ENCODE measurements at regions not wholly inside any gene's neighbourhood (a gene's known extent, or its start where the extent isn't known, plus 50 kb on each side); places are given as distances from the start of the nearest gene placed in this dataset.

DNA sequence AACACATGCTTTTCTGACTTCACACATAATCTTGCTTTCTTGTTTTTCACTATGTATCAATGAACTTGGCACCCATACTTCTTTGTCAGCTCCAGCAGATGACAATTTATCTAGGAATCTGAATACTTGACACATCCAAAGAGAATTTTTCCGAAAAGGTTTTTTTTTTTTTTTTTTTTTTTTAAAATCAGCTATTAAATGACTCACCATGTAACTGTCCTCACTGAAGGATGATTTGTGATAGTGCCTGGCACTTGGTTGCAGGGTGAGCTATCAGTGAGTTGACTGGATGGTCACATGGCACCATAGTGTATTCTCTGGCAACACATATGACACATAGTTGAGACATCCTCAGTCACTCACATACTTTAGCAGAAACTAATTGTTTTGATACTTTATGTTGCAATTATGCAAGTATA, 133.4 kb upstream of the E2F8 start:
- TF ChIP-seq SUZ12 (IDR thresholded peaks at IDR 0.05; ENCODE audit: extremely low read depth, insufficient read depth, insufficient read length) (no peak), YY1 (IDR thresholded peaks at IDR 0.05; ENCODE audit: insufficient read depth, insufficient read length) (no peak), ZNF274 (IDR thresholded peaks at IDR 0.05; ENCODE audit: low read depth, low read length) (no peak)
- Histone ChIP-seq H3K4me3 (ENCODE audit: insufficient read length, low read depth) (no peak overlapping the region), H3K9ac (ENCODE audit: insufficient read length, low read depth) (no peak overlapping the region), H3K9me3 (ENCODE audit: insufficient read depth, low read length) (no peaks in the 10 kb centered on the region), H3K27me3 (ENCODE audit: insufficient read depth, insufficient read length) (no peaks in the 10 kb centered on the region), H3K36me3 (ENCODE audit: insufficient read depth, insufficient read length, low read length) (no peaks in the 10 kb centered on the region), H3K4me1 (ENCODE audit: insufficient read depth, insufficient read length) (no peaks in the 10 kb centered on the region)
- no peak for DNase-seq (ENCODE audit: low read depth, low spot score)

DNA sequence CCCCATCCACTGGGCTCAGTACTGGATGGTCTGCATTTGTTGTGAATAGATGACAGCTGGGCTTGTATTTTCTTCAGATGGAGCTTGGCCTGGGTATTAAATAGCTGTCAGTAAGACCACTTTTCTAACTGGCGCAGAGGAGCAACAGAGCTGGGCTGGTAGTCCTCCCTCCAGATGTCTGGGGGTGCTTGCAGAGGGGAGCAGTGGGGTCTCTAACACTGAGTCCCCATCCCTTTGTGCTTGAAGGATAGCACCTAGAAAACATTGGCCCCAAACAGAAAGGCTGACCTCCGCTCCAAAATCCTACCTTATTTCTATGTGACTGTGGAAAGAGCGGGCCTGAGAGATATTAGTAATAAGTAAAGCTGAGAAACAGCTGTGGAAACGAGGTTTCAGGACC, 131.6 kb upstream of the E2F8 start:
- H3K27me3 ChIP-seq (ENCODE audit: insufficient read depth, insufficient read length), result no peaks in the 10 kb centered on the region
- H3K4me3 ChIP-seq (ENCODE audit: insufficient read length, low read depth), result no peak overlapping the region
- H3K4me1 ChIP-seq (ENCODE audit: insufficient read depth, insufficient read length), result no peaks in the 10 kb centered on the region
- no peak for TF ChIP-seq SUZ12 (IDR thresholded peaks at IDR 0.05; ENCODE audit: extremely low read depth, insufficient read depth, insufficient read length)
- no peak for DNase-seq (ENCODE audit: low read depth, low spot score)
- H3K9ac ChIP-seq (ENCODE audit: insufficient read length, low read depth), result no peak overlapping the region
- H3K36me3 ChIP-seq (ENCODE audit: insufficient read depth, insufficient read length, low read length), result no peaks in the 10 kb centered on the region
- H3K9me3 ChIP-seq (ENCODE audit: insufficient read depth, low read length), result peaks cover 5% of the 10 kb centered on the region; the same call in 1 of the 2 replicates

DNA sequence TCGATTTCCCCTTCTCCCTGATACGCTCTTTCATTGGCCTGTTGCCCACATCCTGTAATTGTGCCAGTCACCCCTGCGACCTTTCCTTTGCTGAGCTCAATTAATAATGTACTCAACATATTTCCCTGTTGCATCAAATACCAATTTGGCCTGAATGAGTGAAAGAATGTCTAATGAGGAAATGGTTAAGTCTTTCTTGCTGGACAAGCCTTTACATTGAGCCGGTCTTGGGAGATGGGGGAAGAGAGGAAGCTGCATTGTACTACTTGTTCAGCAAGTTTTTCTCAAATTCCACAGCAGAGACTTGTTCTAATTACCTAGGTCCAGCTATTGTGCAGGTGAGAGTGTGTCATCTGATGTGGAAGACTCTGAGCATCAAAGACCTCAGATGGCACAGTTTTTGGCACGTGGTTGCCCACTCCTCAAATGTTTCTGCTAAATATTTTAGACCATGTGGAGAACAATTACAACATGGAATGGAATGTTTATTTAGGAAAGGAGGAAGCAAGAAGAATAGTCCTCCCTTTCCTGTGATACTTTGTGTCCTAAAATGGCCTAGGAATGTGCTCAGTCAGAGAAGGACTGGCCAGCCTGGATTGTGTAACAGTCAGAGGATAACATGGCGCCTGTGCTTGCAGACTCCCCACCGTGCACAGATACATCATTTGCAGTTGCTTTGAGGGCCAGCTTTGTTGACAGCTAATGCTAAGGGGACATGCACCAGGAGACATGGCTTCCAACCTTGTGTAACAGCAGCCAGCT, 129.5 kb upstream of the E2F8 start:
- DNase-seq (ENCODE audit: low read depth, low spot score), result no peak
- Histone ChIP-seq H3K4me1 (ENCODE audit: insufficient read depth, insufficient read length) (no peaks in the 10 kb centered on the region), H3K27me3 (ENCODE audit: insufficient read depth, insufficient read length) (no peaks in the 10 kb centered on the region), H3K9me3 (ENCODE audit: insufficient read depth, low read length) (peaks cover 5% of the 10 kb centered on the region; the same call in 1 of the 2 replicates), H3K9ac (ENCODE audit: insufficient read length, low read depth) (no peak overlapping the region), H3K4me3 (ENCODE audit: insufficient read length, low read depth) (no peak overlapping the region), H3K36me3 (ENCODE audit: insufficient read depth, insufficient read length, low read length) (no peaks in the 10 kb centered on the region)
- TF ChIP-seq SUZ12 (IDR thresholded peaks at IDR 0.05; ENCODE audit: extremely low read depth, insufficient read depth, insufficient read length) (no peak), YY1 (IDR thresholded peaks at IDR 0.05; ENCODE audit: insufficient read depth, insufficient read length) (no peak), ZNF274 (IDR thresholded peaks at IDR 0.05; ENCODE audit: low read depth, low read length) (no peak)

DNA sequence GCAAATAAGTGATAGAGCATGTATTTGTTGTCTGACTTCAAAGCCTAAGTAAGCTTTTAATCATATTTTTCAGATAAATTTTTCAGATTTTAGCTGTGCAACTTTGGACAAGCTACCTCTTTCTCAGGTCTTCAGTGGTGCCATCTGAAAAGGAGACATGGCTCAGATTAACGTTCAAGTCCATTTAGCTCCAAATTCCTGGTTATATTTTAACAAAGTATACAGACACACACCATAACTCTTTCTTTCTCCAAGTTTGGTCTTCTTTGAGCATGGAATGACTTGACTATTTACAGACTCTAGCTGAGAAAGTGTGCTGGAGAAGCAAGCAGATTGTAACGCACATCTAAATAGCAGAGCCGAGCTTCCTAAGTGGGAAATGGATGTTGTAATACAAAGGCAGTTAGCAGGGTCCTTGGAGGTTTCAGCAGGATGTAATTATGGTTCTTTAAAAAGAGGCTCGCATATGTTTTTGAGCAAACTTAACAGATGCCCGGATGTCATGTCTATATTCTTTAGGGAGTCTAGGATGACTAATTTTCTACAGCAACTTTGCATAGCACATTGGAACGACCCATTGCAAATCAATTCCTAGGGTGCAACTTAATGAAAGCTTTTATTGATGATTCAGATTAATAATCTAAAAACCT, 128.1 kb upstream of the E2F8 start:
- DNase-seq (ENCODE audit: low read depth, low spot score), result no peak
- no peak for TF ChIP-seq SUZ12 (IDR thresholded peaks at IDR 0.05; ENCODE audit: extremely low read depth, insufficient read depth, insufficient read length)
- TF ChIP-seq ZNF274 (IDR thresholded peaks at IDR 0.05; ENCODE audit: low read depth, low read length), result no peak
- TF ChIP-seq YY1 (IDR thresholded peaks at IDR 0.05; ENCODE audit: insufficient read depth, insufficient read length), result no peak
- no peaks in the 10 kb centered on the region for H3K4me1 ChIP-seq (ENCODE audit: insufficient read depth, insufficient read length)

DNA sequence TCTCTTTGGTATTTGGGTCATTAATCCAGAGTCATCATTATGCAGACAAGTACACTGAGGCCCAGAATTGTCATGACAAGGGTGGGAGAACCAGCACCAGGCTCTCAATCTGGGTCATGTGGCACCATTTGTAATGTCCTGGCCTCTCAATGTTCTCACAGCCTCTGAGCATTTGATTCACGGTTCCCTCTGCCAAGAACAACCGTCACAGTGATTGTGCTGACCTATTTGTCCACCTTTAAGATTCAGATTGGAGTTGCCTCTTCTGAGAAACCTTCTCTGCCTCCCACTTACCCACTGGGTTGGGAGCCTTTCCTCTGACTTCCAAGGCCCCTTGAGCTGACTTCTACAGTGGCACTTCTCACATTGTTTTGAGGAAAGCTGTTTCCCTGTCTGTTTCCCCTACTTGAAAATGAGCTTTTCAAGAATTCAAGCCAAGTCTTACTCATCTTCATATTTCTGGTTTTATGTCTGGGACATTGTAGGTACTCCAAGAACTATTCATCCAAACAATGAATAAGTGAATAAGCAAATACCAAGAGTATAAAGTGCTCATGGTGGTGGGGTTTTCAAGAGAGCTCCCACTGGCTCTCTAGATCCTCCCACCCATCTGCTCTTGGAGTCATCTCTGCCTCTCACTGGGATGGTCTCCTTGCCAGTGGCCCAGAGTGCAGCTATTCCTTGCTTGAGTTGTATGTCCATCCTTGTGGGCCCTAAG, 126.4 kb upstream of the E2F8 start:
- Histone ChIP-seq H3K9me3 (ENCODE audit: insufficient read depth, low read length) (peaks cover 5% of the 10 kb centered on the region; the same call in 1 of the 2 replicates), H3K4me3 (ENCODE audit: insufficient read length, low read depth) (no peak overlapping the region), H3K36me3 (ENCODE audit: insufficient read depth, insufficient read length, low read length) (no peaks in the 10 kb centered on the region), H3K27me3 (ENCODE audit: insufficient read depth, insufficient read length) (no peaks in the 10 kb centered on the region), H3K9ac (ENCODE audit: insufficient read length, low read depth) (no peak overlapping the region), H3K4me1 (ENCODE audit: insufficient read depth, insufficient read length) (peaks cover 2% of the 10 kb centered on the region)
- no peak for TF ChIP-seq ZNF274 (IDR thresholded peaks at IDR 0.05; ENCODE audit: low read depth, low read length)
- no peak for TF ChIP-seq YY1 (IDR thresholded peaks at IDR 0.05; ENCODE audit: insufficient read depth, insufficient read length)
- no peak for TF ChIP-seq SUZ12 (IDR thresholded peaks at IDR 0.05; ENCODE audit: extremely low read depth, insufficient read depth, insufficient read length)
- DNase-seq (ENCODE audit: low read depth, low spot score), result no peak

More for the DNA sequence above, 128.1 kb upstream of the E2F8 start:
- Histone ChIP-seq H3K4me3 (ENCODE audit: insufficient read length, low read depth) (no peak overlapping the region), H3K36me3 (ENCODE audit: insufficient read depth, insufficient read length, low read length) (no peaks in the 10 kb centered on the region), H3K9ac (ENCODE audit: insufficient read length, low read depth) (no peak overlapping the region), H3K27me3 (ENCODE audit: insufficient read depth, insufficient read length) (no peaks in the 10 kb centered on the region), H3K9me3 (ENCODE audit: insufficient read depth, low read length) (peaks cover 5% of the 10 kb centered on the region; the same call in 1 of the 2 replicates)

DNA sequence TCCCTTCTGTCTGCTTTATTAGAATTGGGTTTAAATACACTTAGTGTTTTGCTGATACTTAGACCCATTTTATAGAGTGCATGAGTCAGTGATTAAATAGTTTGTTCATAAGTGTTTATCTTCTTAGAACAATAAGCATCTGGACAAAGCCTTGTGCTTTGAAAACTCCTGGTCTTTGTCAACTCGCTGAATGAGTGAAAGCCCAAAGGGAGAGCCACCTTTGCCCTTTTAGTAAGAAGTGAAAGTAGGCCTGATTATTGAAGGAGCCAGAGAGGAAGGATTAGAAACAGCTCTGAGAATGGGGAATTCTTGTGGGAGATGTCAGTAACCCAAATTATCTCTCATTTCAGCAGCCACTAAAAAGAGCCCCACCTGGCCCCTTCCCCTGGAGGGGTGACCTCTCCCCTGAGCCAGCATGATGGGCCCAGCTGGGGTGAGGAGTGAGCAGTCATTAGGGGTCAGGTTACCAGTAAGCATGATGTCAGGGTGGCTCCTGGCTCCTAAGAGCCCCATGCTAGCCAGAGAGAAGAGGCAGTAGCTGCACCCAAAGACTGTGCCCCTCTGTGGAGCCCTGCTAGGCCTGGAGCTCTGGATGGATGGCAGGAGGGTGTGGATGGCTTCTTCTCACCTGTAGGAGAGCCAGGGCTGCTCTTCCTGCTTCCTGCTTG, 125.1 kb upstream of the E2F8 start:
- Histone ChIP-seq H3K36me3 (ENCODE audit: insufficient read depth, insufficient read length, low read length) (no peaks in the 10 kb centered on the region), H3K27me3 (ENCODE audit: insufficient read depth, insufficient read length) (no peaks in the 10 kb centered on the region), H3K9ac (ENCODE audit: insufficient read length, low read depth) (no peak overlapping the region), H3K9me3 (ENCODE audit: insufficient read depth, low read length) (peaks cover 5% of the 10 kb centered on the region; the same call in 1 of the 2 replicates), H3K4me3 (ENCODE audit: insufficient read length, low read depth) (no peak overlapping the region), H3K4me1 (ENCODE audit: insufficient read depth, insufficient read length) (peaks cover 2% of the 10 kb centered on the region)
- no peak for TF ChIP-seq SUZ12 (IDR thresholded peaks at IDR 0.05; ENCODE audit: extremely low read depth, insufficient read depth, insufficient read length)
- no peak for TF ChIP-seq YY1 (IDR thresholded peaks at IDR 0.05; ENCODE audit: insufficient read depth, insufficient read length)
- no peak for TF ChIP-seq ZNF274 (IDR thresholded peaks at IDR 0.05; ENCODE audit: low read depth, low read length)
- DNase-seq (ENCODE audit: low read depth, low spot score), result no peak
